ENCODE measurements at regions not wholly inside any gene's neighbourhood (a gene's known extent, or its start where the extent isn't known, plus 50 kb on each side); places are given as distances from the start of the nearest gene placed in this dataset.

DNA sequence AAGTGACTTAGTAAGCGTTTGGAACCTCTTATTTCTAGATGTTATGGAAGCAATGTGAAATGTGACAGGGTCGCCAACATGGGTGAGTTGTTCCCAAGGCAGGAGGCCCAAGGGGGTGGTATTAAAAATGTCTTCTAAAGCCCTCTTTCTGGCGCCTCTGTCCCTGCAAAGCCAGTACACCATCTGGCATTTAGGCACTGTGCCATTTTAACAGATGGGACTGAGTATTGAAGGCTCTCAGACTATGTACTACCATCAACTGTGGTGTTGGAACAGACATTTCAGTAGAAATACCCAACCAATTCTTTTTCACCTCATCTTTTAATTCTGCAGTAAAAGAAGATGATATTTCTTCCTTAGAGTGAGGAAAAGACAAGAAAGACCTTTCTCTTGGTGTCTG is 384.5 kb upstream of the MMADHC start:
- TF ChIP-seq, protein P1, sequence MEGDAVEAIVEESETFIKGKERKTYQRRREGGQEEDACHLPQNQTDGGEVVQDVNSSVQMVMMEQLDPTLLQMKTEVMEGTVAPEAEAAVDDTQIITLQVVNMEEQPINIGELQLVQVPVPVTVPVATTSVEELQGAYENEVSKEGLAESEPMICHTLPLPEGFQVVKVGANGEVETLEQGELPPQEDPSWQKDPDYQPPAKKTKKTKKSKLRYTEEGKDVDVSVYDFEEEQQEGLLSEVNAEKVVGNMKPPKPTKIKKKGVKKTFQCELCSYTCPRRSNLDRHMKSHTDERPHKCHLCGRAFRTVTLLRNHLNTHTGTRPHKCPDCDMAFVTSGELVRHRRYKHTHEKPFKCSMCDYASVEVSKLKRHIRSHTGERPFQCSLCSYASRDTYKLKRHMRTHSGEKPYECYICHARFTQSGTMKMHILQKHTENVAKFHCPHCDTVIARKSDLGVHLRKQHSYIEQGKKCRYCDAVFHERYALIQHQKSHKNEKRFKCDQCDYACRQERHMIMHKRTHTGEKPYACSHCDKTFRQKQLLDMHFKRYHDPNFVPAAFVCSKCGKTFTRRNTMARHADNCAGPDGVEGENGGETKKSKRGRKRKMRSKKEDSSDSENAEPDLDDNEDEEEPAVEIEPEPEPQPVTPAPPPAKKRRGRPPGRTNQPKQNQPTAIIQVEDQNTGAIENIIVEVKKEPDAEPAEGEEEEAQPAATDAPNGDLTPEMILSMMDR (conservative IDR thresholded peaks at IDR 0.05; ENCODE audit: low read depth, low read length): no peak
- no peak overlapping the region for H3K4me3 ChIP-seq (ENCODE audit: low read depth, low read length)
- no peak for DNase-seq (ENCODE audit: low read depth)

DNA sequence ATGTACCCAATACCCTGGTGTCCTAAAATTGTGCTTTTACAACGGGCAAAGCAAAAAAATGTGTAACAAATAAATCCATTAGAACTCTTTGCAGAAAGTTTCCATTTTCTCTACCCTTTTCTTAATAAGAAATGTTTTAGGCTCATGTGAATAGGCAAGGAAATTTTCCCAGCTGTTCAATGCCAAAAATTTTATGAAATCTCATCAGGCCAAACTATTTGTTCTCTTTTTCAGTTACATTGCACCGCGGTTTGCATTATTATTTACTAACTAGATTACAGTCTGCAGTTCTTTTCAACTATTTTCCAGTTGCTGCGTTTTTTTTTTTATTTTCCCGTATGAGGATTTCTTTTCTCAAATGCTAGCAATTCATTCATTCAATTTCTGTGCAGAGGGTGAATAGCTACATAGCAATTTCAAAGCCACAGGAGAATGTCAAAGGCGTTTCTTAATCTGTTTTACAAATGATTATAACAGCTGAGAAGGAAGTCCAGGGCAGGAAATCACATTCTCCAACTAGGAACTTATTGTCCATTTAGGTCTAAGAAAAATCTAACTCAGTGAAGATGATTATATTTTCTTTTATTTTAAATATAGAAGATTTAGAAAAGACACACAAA is 367.5 kb upstream of the MMADHC start:
- peak; percentile 11 for DNase-seq (ENCODE audit: low read depth)
- no peak overlapping the region for H3K4me3 ChIP-seq (ENCODE audit: low read depth, low read length)
- TF ChIP-seq, protein P1 (conservative IDR thresholded peaks at IDR 0.05; ENCODE audit: low read depth, low read length): no peak

DNA sequence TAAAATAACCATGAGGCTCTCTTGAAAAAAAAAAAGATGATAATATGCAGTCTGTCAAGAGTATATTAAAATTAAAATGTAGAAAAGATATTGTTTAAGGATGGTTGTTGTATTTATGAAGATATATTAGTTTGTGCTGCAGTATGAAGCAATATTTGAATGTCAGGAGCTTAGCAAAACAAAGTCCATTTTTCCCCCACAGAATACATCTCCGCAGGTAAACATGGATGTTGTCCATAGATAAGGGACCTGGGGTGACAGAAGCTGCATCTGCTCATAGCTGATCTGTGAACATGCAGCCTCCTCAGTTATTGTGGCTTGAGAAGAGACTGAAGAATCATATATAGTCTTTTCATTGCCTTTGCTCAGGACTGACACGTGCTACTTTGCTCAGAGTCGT is 366.1 kb upstream of the MMADHC start:
- TF ChIP-seq, protein P1 (conservative IDR thresholded peaks at IDR 0.05; ENCODE audit: low read depth, low read length): no peak

DNA sequence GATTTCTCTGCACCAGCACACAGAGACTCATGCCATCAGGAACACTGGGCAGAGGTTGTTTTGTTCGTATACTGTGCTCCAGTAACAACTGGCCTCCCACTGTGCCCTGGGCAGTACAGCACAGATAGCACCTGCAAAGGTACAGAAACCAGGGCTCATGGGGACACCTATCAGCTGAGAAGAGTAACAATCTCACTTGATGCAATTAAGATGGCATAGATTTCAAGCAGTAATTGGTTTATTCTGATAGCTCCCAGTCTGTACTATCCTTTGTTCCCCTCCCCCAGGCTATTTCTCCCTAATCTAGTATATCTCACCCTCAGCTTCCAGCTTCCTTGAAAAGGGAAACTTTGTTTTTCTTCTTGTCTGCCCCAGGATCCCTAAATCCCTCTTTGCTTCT is 343.9 kb upstream of the MMADHC start:
- TF ChIP-seq, protein P1 (conservative IDR thresholded peaks at IDR 0.05; ENCODE audit: low read depth, low read length): no peak
- H3K4me3 ChIP-seq (ENCODE audit: low read depth, low read length): no peak overlapping the region
- no peak for DNase-seq (ENCODE audit: low read depth)

More for the DNA sequence above, 366.1 kb upstream of the MMADHC start:
- no peak overlapping the region for H3K4me3 ChIP-seq (ENCODE audit: low read depth, low read length)
- DNase-seq (ENCODE audit: low read depth): no peak

GRCh38 chr2:149928011-149928410 is 340.4 kb upstream of the MMADHC start:
- TF ChIP-seq, protein P1 (conservative IDR thresholded peaks at IDR 0.05; ENCODE audit: low read depth, low read length): no peak
- DNase-seq (ENCODE audit: low read depth): no peak
- H3K4me3 ChIP-seq (ENCODE audit: low read depth, low read length): no peak overlapping the region

GRCh38 chr2:149926149-149926548 is 338.6 kb upstream of the MMADHC start:
- TF ChIP-seq, protein P1 (conservative IDR thresholded peaks at IDR 0.05; ENCODE audit: low read depth, low read length): no peak
- H3K4me3 ChIP-seq (ENCODE audit: low read depth, low read length): no peak overlapping the region
- peak; percentile 48 for DNase-seq (ENCODE audit: low read depth)

DNA sequence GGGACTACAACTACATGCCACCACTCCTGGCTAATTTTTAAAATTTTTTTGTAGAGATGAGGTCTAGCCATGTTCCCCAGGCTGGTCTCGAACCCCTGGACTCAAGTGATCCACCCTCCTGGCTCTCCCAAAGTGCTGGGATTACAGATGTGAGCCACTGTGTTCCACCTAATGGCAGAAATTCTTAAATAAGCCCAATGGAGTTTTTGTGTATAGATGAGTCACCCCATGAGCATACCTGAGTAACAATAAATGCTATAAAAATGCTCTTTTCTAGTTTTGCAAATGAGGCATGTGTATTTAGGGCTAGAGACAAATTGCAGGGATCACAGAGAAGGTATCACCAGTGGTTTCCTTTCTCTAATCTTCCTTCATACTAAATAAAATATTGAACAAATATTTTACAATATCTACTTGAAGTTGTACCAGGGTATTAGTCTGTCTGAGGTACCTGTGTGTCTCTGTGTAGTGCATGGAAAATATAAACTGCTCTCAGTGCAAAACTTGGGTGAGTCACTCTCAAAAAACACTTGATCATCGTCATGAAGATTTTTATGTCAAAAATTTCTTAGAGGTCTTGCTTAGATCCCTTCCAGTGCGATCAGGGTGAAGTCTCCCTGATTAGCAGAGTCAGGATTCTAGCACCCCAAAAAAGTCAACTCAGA is 337.1 kb upstream of the MMADHC start:
- no peak overlapping the region for H3K4me3 ChIP-seq (ENCODE audit: low read depth, low read length)
- TF ChIP-seq, protein P1 (conservative IDR thresholded peaks at IDR 0.05; ENCODE audit: low read depth, low read length): no peak
- DNase-seq (ENCODE audit: low read depth): peak; percentile 4
